LNCaP clone FGC (cell line): ENCODE measurements at regions not wholly inside any gene's neighbourhood (a gene's known extent, or its start where the extent isn't known, plus 50 kb on each side); places are given as distances from the start of the nearest gene placed in this dataset.

Experiments used
- DNase-seq: peaks from one replicate; pipeline ENCODE4 v3.0.0-alpha.2; 2011; ENCODE audit warnings: low read depth
- H3K4me3 ChIP-seq: 2 replicates; pipeline ENCODE4 v1.5.1; 2011; ENCODE audit warnings: mild to moderate bottlenecking, low read depth, low read length, control low read depth
- TF ChIP-seq, protein P1 (sequence below): IDR thresholded peaks from 2 replicates; pipeline ENCODE4 v1.5.1; 2012; ENCODE audit warnings: mild to moderate bottlenecking; ENCODE audit not compliant: control insufficient read depth, insufficient read depth; ENCODE audit errors: extremely low read depth

DNA sequence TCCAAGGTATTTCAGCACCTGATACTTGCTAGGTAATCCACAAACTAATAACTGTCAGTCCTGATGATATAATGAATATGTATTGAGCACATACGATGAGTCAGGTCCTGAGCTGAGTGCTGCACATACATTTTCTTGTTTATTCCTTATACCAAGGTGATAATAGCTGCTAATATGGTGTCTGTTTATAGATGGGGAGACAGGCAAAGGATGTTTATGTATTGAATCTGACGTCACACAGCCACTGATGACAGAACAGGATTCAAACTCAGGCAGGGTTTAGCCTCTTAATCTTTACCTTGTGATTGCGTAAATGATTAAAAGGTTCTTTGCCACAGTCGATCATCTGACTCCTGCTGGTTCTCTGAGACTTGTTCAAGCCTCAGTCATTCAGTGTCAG lies 609.9 kb upstream of the CPEB2 start:
- H3K4me3 ChIP-seq: no peak overlapping the region
- DNase-seq: no peak
- TF ChIP-seq, protein P1, sequence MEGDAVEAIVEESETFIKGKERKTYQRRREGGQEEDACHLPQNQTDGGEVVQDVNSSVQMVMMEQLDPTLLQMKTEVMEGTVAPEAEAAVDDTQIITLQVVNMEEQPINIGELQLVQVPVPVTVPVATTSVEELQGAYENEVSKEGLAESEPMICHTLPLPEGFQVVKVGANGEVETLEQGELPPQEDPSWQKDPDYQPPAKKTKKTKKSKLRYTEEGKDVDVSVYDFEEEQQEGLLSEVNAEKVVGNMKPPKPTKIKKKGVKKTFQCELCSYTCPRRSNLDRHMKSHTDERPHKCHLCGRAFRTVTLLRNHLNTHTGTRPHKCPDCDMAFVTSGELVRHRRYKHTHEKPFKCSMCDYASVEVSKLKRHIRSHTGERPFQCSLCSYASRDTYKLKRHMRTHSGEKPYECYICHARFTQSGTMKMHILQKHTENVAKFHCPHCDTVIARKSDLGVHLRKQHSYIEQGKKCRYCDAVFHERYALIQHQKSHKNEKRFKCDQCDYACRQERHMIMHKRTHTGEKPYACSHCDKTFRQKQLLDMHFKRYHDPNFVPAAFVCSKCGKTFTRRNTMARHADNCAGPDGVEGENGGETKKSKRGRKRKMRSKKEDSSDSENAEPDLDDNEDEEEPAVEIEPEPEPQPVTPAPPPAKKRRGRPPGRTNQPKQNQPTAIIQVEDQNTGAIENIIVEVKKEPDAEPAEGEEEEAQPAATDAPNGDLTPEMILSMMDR: no peak

DNA sequence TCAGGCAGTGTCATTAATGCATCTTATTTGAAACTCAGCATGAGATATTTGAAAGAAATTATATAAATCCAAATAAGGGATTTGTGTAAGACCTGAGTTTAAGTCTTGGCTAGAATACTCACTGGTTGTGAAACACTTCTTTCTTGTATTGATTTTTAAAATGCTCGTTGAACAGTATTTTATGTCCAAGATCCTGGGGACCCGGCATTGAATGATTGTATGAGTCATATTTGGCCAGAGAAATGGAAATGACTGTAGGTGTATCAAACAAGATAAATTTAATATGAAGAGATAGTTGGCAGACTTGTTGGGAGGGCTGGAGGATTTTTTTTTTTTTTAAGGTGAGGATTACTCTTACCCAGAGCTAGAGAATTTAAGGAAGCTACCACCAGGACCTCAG lies 606.1 kb upstream of the CPEB2 start:
- no peak for DNase-seq
- TF ChIP-seq, protein P1: no peak
- H3K4me3 ChIP-seq: no peak overlapping the region

- DNase-seq: no peak
- H3K4me3 ChIP-seq: no peak overlapping the region
- TF ChIP-seq, protein P1: no peak
Observed at GRCh38 chr4:14399848-14400247, 602.4 kb upstream of the CPEB2 start.

DNA sequence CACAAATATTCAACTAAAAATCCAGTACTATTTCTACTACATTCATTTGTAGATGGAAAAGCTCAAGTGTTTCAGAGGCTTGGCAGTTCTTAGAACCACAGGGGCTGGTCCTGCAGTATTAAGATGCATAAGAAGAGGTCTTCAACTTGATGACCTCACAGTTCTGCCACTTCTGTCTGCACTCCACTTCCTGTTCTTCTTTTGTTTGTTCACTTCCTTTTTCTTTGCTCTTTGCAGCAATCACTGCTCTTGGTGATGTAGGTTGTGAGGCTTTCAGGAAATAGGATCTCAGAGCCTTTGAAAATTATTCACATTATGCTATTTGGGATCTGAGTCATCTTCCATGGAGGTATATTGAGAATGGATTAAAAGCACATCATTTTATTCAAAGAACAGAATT lies 602.0 kb upstream of the CPEB2 start:
- TF ChIP-seq, protein P1: no peak
- H3K4me3 ChIP-seq: no peak overlapping the region
- DNase-seq: no peak

DNA sequence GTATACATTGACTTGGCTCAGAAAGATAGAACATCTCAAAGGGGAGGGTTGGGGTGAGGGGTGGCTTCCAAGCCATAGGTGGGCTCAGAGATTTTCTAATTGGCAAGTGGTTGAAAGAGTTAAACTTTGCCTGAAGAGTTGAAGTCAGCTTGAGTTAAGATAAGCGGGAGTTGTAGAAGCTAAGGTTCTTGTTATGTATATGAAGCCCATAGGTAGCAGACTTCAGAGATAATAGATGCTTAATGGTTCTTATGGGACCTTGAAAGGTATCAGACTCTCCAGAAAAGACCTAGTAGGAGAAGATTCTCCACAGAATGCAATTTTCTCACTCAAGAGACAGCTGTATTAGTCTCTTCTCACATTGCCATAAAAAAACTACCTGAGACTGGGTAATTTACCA lies 599.1 kb upstream of the CPEB2 start:
- TF ChIP-seq, protein P1: no peak
- H3K4me3 ChIP-seq: no peak overlapping the region
- no peak for DNase-seq

DNA sequence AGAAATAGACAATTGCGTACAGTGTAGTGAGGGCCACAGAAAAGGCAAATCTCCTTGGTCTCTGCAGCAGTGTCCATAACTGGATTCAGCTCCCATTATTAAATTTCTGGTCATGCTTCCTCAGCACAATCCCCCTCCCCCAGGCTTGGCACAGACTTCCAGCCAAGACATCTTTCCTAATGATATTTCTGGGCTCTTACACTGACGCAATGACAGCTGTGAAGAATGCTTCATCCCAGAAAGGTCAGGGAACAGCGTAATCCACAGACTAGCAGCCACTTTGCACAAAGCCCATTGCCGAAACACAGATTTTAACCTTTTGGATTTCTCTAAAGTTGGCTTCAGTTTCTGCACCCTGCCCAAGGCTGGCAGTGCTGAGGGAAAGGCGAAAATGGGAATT lies 597.6 kb upstream of the CPEB2 start:
- H3K4me3 ChIP-seq: no peak overlapping the region
- DNase-seq: no peak
- TF ChIP-seq, protein P1: no peak

DNA sequence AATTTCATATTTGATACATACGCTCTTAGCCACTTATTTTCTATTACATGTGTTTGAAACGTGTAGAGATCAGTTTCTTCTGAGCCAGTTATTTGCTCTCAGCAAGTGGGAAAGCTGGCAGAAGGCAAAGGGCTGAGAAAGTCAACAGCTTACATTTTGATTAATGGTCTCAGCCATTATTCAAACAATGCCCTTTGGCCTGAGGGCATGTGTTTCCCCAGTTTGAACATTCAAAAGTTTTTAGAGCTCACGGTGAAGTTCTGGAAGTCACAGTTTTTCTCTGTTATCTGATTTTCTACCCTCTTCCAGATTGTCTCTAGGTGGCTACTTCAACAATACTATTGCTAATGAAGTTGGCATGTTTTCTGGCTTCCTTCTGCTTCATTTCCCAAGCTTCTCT lies 591.8 kb upstream of the CPEB2 start:
- no peak overlapping the region for H3K4me3 ChIP-seq
- no peak for DNase-seq
- TF ChIP-seq, protein P1: no peak
